A673 (cell line): ENCODE measurements at regions not wholly inside any gene's neighbourhood (a gene's known extent, or its start where the extent isn't known, plus 50 kb on each side); places are given as distances from the start of the nearest gene placed in this dataset.

ENCODE experiments used
- BruUV-seq: library from RNA; stranded (reverse); fragments of 400-500 nt; replicated peaks from 2 replicates; lab custom pipeline; 2021; lab: Mats Ljungman, UMichigan
- CTCF ChIA-PET: fragments of 300-600 bp; sonication (Branson Sonifier 250); formaldehyde crosslinking; loops from one replicate; lab custom pipeline; 2022; ENCODE audit warnings: antibody characterized with exemption; lab: Charles Lee
- POLR2A ChIA-PET: fragments of 300-600 bp; sonication (Branson Sonifier 250); formaldehyde crosslinking; loops from one replicate; lab custom pipeline; 2022; ENCODE audit warnings: antibody characterized with exemption; ENCODE audit not compliant: low non-redundant PET; lab: Charles Lee
- DNase-seq: peaks from one replicate; pipeline ENCODE4 v3.0.0-alpha.2; 2015; ENCODE audit warnings: low spot score
- H3K27ac ChIP-seq: fragments of 200-600 bp; sonication (generic); 2 replicates; pipeline ENCODE4 v1.5.1; 2016; ENCODE audit warnings: mixed run types, low read depth, mild to moderate bottlenecking, mixed read lengths, antibody characterized with exemption, low read length; ENCODE audit not compliant: poor library complexity, severe bottlenecking
- H3K27me3 ChIP-seq: fragments of 200-600 bp; sonication (generic); replicated peaks from 2 replicates; pipeline ENCODE4 v1.6.1; 2017; ENCODE audit warnings: mixed run types, low read depth, mild to moderate bottlenecking, mixed read lengths, antibody characterized with exemption, low read length; ENCODE audit not compliant: insufficient read depth, poor library complexity
- H3K36me3 ChIP-seq: fragments of 200-600 bp; sonication (generic); 2 replicates; pipeline ENCODE4 v1.6.1; 2016; ENCODE audit warnings: mixed run types, mild to moderate bottlenecking, mixed read lengths, antibody characterized with exemption, low read length; ENCODE audit not compliant: insufficient read depth, poor library complexity, severe bottlenecking
- H3K4me1 ChIP-seq: fragments of 200-600 bp; sonication (generic); 2 replicates; pipeline ENCODE4 v1.6.1; 2017; ENCODE audit warnings: mixed run types, mild to moderate bottlenecking, mixed read lengths, antibody characterized with exemption, low read length; ENCODE audit not compliant: insufficient read depth, poor library complexity, severe bottlenecking
- H3K4me3 ChIP-seq: fragments of 200-600 bp; sonication (generic); 2 replicates; pipeline ENCODE4 v1.5.1; 2016; ENCODE audit warnings: low read depth, mixed run types, mild to moderate bottlenecking, mixed read lengths, low read length; ENCODE audit not compliant: poor library complexity, severe bottlenecking
- H3K9me3 ChIP-seq: fragments of 200-600 bp; sonication (generic); 2 replicates; pipeline ENCODE4 v1.6.1; 2016; ENCODE audit warnings: mixed run types, low read depth, mild to moderate bottlenecking, mixed read lengths, antibody characterized with exemption, low read length; ENCODE audit not compliant: poor library complexity, severe bottlenecking
- EZH2 ChIP-seq: fragments of 200-600 bp; sonication (generic); IDR thresholded peaks from 2 replicates; pipeline ENCODE4 v1.6.1; 2017; ENCODE audit warnings: borderline replicate concordance, low read depth, mild to moderate bottlenecking, mixed read lengths, antibody characterized with exemption, low read length; ENCODE audit not compliant: poor library complexity, severe bottlenecking
- intact Hi-C: fragments of 100-400 bp; cut with micrococcal nuclease; formaldehyde crosslinking; loops from one replicate; pipeline ENCODE4 v1.10.0; 2022; ENCODE audit not compliant: unreplicated experiment
- TF ChIP-seq, protein P1 (sequence below): fragments of 300-800, 200-600 bp; sonication (generic); conservative IDR thresholded peaks from 2 replicates; pipeline ENCODE4 v1.5.1; 2017; ENCODE audit warnings: low read depth, mild to moderate bottlenecking, antibody characterized with exemption, low read length, moderate library complexity, mixed read lengths

DNA sequence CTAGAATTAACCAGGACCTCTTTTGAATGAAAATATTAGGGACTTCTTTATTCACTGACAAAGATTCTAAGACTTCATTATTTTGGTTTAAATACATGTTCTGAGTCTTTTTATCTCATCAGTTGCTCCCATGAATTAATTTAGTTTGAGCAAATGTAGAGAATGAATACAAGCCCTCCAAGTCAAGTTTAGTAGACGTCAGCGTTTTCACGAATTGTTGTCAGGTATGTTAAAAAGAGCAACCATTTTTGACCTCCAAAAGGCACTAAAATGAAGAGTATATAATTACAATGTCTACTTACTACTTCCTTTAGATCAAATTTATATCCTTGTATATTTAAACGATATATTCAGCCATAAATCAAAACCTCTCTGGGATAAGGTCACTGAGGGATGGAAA is 809.3 kb upstream of the CDH6 start:
- no TSS peak for BruUV-seq
- H3K27me3 ChIP-seq, result no peaks in the 10 kb centered on the region
- no peaks in the 10 kb centered on the region for H3K4me1 ChIP-seq
- H3K36me3 ChIP-seq, result no peaks in the 10 kb centered on the region
- no peaks in the 10 kb centered on the region for H3K9me3 ChIP-seq
- intact Hi-C loops, result no loop called here
- CTCF ChIA-PET, result no interaction called here
- POLR2A ChIA-PET, result no interaction called here
- no peak overlapping the region for H3K4me3 ChIP-seq
- TF ChIP-seq, protein P1, sequence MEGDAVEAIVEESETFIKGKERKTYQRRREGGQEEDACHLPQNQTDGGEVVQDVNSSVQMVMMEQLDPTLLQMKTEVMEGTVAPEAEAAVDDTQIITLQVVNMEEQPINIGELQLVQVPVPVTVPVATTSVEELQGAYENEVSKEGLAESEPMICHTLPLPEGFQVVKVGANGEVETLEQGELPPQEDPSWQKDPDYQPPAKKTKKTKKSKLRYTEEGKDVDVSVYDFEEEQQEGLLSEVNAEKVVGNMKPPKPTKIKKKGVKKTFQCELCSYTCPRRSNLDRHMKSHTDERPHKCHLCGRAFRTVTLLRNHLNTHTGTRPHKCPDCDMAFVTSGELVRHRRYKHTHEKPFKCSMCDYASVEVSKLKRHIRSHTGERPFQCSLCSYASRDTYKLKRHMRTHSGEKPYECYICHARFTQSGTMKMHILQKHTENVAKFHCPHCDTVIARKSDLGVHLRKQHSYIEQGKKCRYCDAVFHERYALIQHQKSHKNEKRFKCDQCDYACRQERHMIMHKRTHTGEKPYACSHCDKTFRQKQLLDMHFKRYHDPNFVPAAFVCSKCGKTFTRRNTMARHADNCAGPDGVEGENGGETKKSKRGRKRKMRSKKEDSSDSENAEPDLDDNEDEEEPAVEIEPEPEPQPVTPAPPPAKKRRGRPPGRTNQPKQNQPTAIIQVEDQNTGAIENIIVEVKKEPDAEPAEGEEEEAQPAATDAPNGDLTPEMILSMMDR, result no peak
- no peak for TF ChIP-seq EZH2
- no peak for DNase-seq
- H3K27ac ChIP-seq, result no peak overlapping the region

DNA sequence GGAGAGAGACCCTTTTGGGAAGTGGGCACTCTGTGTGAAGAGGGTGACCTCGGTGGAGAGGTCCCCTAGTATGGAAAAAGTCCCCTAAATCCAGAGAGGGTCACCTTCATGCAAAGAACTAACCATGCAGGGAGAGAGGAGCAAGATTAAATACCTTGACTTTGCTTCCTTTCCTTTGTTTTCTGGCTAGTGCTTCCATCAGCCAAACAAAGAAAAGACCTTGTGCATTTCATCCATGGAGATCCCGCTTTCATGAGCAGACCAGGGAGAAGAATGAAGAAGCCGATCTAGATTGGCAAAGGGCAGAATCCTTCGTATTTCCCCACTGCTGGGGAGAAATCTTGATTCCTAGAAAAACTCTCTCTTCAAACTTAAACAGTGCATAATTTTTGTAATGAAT is 813.3 kb upstream of the CDH6 start:
- TF ChIP-seq, protein P1, result no peak
- TF ChIP-seq EZH2, result no peak
- Histone ChIP-seq H3K27ac (no peak overlapping the region), H3K36me3 (no peaks in the 10 kb centered on the region), H3K4me3 (no peak overlapping the region), H3K9me3 (no peaks in the 10 kb centered on the region), H3K4me1 (no peaks in the 10 kb centered on the region), H3K27me3 (no peaks in the 10 kb centered on the region)
- no TSS peak for BruUV-seq
- ChIA-PET POLR2A (no interaction called here), CTCF (no interaction called here)
- no peak for DNase-seq
- intact Hi-C loops, result no loop called here

DNA sequence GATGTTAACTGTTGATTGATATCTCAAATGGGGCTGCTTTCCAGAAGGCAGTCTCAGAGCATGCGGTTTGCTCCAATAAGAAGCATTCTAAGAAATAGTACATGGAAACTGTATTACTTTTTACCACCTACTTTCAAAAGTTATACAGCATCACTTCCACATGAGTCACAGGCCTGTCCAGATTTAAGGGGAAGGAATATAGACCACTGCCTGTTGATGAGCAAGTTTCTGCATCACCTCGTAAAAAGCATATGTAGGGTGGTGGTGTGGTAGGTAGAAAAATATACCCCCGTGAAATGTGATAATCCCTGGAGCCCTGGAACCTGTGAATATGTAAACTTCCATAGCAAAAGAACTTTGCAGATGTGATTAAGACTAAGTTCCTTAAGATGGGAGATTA is 816.6 kb upstream of the CDH6 start:
- BruUV-seq, result no TSS peak
- POLR2A ChIA-PET, result no interaction called here
- H3K9me3 ChIP-seq, result no peaks in the 10 kb centered on the region
- H3K4me3 ChIP-seq, result no peak overlapping the region
- H3K4me1 ChIP-seq, result no peaks in the 10 kb centered on the region
- H3K27me3 ChIP-seq, result no peaks in the 10 kb centered on the region
- H3K36me3 ChIP-seq, result no peaks in the 10 kb centered on the region
- DNase-seq, result no peak
- intact Hi-C loops, result no loop called here
- TF ChIP-seq, protein P1, result no peak
- no peak for TF ChIP-seq EZH2
- H3K27ac ChIP-seq, result no peak overlapping the region
- CTCF ChIA-PET, result no interaction called here
